ENCODE measurements at regions not wholly inside any gene's neighbourhood (a gene's known extent, or its start where the extent isn't known, plus 50 kb on each side); places are given as distances from the start of the nearest gene placed in this dataset.

DNA sequence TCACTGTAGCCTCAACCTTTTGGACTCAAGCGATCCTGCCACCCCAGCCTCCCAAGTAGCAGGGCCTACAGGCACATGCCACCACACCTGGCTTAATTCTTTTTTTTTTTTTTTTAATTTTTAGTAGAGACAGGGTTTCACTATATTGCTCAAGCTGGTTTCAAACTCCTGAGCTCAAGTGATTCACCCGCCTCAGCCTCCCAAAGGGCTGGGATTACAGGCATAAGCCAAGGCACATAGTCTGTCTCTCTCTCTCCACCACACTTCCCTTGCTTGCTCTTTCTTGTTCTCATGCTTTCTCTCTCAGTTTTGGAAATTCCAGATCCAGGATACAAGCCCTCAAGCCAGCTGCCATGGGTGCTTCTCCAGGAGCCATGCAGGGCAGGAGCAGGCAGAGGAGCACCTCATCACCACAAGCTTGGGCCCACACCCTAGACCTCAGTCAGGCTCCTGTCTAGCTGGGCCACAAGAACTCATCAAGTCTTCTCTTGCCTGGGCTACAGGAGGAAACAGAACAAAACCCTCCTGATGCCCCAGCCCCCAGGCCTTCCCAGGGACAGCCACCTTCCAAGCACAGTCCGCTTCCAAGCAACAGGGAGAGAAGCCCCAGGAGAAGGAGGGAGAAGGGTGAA is 145.3 kb upstream of the LPP start:
- H3K27me3 Mint-ChIP-seq (ENCODE audit: low read depth), result no peaks in the 10 kb centered on the region
- H3K9me3 Mint-ChIP-seq, result peaks cover 21% of the 10 kb centered on the region
- DNase-seq (ENCODE audit: low spot score), result no peak
- ChIA-PET POLR2A (interaction anchor here (0.7 kb wide), 2 partner anchors 15 to 705 kb away, joined by 3 to 4 read pairs; no protein-coding TSS in a partner anchor), CTCF (no interaction called here)
- peaks cover 14% of the 10 kb centered on the region for H3K36me3 Mint-ChIP-seq
- no peak for ATAC-seq
- peaks cover 10% of the 10 kb centered on the region for H3K4me1 Mint-ChIP-seq
- H3K4me3 Mint-ChIP-seq, result no peak overlapping the region
- no peak overlapping the region for H3K27ac Mint-ChIP-seq
- no peak for TF ChIP-seq CREM (CRISPR knock-in tag; IDR thresholded peaks at IDR 0.05)
- TF ChIP-seq, protein P1, sequence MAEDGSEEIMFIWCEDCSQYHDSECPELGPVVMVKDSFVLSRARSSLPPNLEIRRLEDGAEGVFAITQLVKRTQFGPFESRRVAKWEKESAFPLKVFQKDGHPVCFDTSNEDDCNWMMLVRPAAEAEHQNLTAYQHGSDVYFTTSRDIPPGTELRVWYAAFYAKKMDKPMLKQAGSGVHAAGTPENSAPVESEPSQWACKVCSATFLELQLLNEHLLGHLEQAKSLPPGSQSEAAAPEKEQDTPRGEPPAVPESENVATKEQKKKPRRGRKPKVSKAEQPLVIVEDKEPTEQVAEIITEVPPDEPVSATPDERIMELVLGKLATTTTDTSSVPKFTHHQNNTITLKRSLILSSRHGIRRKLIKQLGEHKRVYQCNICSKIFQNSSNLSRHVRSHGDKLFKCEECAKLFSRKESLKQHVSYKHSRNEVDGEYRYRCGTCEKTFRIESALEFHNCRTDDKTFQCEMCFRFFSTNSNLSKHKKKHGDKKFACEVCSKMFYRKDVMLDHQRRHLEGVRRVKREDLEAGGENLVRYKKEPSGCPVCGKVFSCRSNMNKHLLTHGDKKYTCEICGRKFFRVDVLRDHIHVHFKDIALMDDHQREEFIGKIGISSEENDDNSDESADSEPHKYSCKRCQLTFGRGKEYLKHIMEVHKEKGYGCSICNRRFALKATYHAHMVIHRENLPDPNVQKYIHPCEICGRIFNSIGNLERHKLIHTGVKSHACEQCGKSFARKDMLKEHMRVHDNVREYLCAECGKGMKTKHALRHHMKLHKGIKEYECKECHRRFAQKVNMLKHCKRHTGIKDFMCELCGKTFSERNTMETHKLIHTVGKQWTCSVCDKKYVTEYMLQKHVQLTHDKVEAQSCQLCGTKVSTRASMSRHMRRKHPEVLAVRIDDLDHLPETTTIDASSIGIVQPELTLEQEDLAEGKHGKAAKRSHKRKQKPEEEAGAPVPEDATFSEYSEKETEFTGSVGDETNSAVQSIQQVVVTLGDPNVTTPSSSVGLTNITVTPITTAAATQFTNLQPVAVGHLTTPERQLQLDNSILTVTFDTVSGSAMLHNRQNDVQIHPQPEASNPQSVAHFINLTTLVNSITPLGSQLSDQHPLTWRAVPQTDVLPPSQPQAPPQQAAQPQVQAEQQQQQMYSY (CRISPR knock-in tag; IDR thresholded peaks at IDR 0.05), result no peak
- TF ChIP-seq ZBTB21 (CRISPR knock-in tag; IDR thresholded peaks at IDR 0.05; ENCODE audit: borderline replicate concordance), result no peak
- TF ChIP-seq, protein P2, sequence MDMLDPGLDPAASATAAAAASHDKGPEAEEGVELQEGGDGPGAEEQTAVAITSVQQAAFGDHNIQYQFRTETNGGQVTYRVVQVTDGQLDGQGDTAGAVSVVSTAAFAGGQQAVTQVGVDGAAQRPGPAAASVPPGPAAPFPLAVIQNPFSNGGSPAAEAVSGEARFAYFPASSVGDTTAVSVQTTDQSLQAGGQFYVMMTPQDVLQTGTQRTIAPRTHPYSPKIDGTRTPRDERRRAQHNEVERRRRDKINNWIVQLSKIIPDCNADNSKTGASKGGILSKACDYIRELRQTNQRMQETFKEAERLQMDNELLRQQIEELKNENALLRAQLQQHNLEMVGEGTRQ (CRISPR knock-in tag; IDR thresholded peaks at IDR 0.05), result no peak
- TF ChIP-seq, protein P3, sequence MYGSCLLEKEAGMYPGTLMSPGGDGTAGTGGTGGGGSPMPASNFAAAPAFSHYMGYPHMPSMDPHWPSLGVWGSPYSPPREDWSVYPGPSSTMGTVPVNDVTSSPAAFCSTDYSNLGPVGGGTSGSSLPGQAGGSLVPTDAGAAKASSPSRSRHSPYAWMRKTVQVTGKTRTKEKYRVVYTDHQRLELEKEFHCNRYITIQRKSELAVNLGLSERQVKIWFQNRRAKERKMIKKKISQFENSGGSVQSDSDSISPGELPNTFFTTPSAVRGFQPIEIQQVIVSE (CRISPR knock-in tag; IDR thresholded peaks at IDR 0.05; ENCODE audit: borderline replicate concordance), result no peak
- TF ChIP-seq CBFB (CRISPR knock-in tag; IDR thresholded peaks at IDR 0.05; ENCODE audit: low read depth), result no peak
- TF ChIP-seq FOXP1 (CRISPR knock-in tag; IDR thresholded peaks at IDR 0.05; ENCODE audit: borderline replicate concordance), result no peak
- TF ChIP-seq, protein P4, sequence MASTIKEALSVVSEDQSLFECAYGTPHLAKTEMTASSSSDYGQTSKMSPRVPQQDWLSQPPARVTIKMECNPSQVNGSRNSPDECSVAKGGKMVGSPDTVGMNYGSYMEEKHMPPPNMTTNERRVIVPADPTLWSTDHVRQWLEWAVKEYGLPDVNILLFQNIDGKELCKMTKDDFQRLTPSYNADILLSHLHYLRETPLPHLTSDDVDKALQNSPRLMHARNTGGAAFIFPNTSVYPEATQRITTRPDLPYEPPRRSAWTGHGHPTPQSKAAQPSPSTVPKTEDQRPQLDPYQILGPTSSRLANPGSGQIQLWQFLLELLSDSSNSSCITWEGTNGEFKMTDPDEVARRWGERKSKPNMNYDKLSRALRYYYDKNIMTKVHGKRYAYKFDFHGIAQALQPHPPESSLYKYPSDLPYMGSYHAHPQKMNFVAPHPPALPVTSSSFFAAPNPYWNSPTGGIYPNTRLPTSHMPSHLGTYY (CRISPR knock-in tag; IDR thresholded peaks at IDR 0.05), result no peak
- no peak for TF ChIP-seq MYBL2 (CRISPR knock-in tag; IDR thresholded peaks at IDR 0.05)
- TF ChIP-seq, protein P5, sequence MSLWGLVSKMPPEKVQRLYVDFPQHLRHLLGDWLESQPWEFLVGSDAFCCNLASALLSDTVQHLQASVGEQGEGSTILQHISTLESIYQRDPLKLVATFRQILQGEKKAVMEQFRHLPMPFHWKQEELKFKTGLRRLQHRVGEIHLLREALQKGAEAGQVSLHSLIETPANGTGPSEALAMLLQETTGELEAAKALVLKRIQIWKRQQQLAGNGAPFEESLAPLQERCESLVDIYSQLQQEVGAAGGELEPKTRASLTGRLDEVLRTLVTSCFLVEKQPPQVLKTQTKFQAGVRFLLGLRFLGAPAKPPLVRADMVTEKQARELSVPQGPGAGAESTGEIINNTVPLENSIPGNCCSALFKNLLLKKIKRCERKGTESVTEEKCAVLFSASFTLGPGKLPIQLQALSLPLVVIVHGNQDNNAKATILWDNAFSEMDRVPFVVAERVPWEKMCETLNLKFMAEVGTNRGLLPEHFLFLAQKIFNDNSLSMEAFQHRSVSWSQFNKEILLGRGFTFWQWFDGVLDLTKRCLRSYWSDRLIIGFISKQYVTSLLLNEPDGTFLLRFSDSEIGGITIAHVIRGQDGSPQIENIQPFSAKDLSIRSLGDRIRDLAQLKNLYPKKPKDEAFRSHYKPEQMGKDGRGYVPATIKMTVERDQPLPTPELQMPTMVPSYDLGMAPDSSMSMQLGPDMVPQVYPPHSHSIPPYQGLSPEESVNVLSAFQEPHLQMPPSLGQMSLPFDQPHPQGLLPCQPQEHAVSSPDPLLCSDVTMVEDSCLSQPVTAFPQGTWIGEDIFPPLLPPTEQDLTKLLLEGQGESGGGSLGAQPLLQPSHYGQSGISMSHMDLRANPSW (CRISPR knock-in tag; conservative IDR thresholded peaks at IDR 0.05; ENCODE audit: low read depth), result no peak
- TF ChIP-seq ZNF396 (CRISPR knock-in tag; IDR thresholded peaks at IDR 0.05; ENCODE audit: borderline replicate concordance), result no peak
- no peak for TF ChIP-seq ZNF425 (CRISPR knock-in tag; conservative IDR thresholded peaks at IDR 0.05)

DNA sequence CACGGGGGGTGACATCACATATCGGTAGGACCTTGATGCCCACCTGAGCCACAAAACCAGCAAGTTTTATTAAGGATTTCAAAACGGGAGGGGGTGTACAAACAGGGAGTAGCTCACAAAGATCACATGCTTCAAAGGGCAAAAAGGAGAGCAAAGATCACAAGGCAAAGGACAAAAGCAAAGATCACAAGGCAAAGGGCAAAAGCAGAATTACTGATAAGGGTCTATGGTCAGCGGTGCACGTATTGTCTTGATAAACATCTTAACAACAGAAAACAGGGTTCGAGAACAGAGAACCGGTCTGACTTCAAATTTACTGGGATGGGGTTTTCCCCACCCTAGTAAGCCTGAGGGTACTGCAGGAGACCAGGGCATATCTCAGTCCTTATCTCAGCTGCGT is 143.5 kb upstream of the LPP start:
- Mint-ChIP-seq H3K4me3 (no peak overlapping the region), H3K36me3 (peaks cover 14% of the 10 kb centered on the region), H3K9me3 (peaks cover 21% of the 10 kb centered on the region), H3K27ac (no peak overlapping the region), H3K4me1 (no peaks in the 10 kb centered on the region), H3K27me3 (ENCODE audit: low read depth) (no peaks in the 10 kb centered on the region)
- POLR2A ChIA-PET, result no interaction called here
- ATAC-seq (no peak), DNase-seq (ENCODE audit: low spot score) (no peak)
- CTCF ChIA-PET, result no interaction called here
- no peak for TF ChIP-seq ZBTB21 (CRISPR knock-in tag; IDR thresholded peaks at IDR 0.05; ENCODE audit: borderline replicate concordance)
- no peak for TF ChIP-seq SP1 (CRISPR knock-in tag; conservative IDR thresholded peaks at IDR 0.05)
- TF ChIP-seq RELA (CRISPR knock-in tag; IDR thresholded peaks at IDR 0.05; ENCODE audit: borderline replicate concordance), result no peak
- TF ChIP-seq, protein P6, sequence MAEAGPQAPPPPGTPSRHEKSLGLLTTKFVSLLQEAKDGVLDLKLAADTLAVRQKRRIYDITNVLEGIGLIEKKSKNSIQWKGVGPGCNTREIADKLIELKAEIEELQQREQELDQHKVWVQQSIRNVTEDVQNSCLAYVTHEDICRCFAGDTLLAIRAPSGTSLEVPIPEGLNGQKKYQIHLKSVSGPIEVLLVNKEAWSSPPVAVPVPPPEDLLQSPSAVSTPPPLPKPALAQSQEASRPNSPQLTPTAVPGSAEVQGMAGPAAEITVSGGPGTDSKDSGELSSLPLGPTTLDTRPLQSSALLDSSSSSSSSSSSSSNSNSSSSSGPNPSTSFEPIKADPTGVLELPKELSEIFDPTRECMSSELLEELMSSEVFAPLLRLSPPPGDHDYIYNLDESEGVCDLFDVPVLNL (CRISPR knock-in tag; IDR thresholded peaks at IDR 0.05; ENCODE audit: borderline replicate concordance, low read depth), result no peak
- no peak for TF ChIP-seq AFF4 (CRISPR knock-in tag; IDR thresholded peaks at IDR 0.05; ENCODE audit: borderline replicate concordance)

All from WTC11 (cell line).